ENCODE measurements at regions not wholly inside any gene's neighbourhood (a gene's known extent, or its start where the extent isn't known, plus 50 kb on each side); places are given as distances from the start of the nearest gene placed in this dataset.
"Not testable (repeated sequence)": the region's sequence is repeated elsewhere in the genome, so short reads cannot be mapped to it uniquely, and the experiment has no call there.

- intact Hi-C loops (cut with DNase I) = no loop called here
- Histone ChIP-seq H3K4me1 (no peaks in the 10 kb centered on the region), H3K36me3 (no peaks in the 10 kb centered on the region), H3K27ac (no peak overlapping the region), H3K9me3 (no peaks in the 10 kb centered on the region), H3K27me3 (no peaks in the 10 kb centered on the region), H3K4me3 (replicated peaks in 1 of 3) (no peak overlapping the region)
- WGBS, 2 donors = 94 to 97% methylated on average over 2 of the region's 2 CpGs
- DNase-seq = no peak
- TF ChIP-seq CTCF (IDR thresholded peaks at IDR 0.05) (no peak), POLR2A (IDR thresholded peaks at IDR 0.05) (no peak)
Observed at GRCh38 chr5:156218367-156219158, 108.4 kb upstream of the SGCD start.

DNA sequence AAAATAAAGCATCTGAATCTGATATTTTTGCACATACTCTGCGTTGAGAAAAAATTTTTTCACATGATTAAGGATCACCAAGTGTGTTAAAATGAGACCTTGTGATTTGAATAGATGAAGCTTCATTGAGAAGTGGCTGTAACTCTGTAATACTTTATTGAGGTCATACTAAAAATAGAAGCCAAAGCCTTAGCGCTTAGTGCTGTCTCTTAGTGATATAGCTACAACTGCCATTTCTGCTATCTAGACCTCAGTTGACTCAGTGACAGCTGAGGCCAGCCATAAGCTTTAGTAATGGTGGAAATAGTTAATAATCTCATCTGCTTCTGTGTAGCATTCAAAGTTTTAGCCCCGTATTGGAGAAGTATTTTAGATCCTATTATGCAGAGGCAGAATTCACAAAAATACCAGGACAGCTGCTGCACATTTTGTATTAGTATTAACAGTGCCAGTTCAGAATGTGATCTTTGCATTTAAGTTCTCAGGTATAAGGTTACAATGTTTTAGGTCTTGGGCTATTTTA is 107.4 kb upstream of the SGCD start:
- Histone ChIP-seq H3K36me3 (no peaks in the 10 kb centered on the region), H3K4me3 (replicated peaks in 1 of 3) (no peak overlapping the region), H3K27ac (no peak overlapping the region), H3K9me3 (no peaks in the 10 kb centered on the region), H3K27me3 (no peaks in the 10 kb centered on the region), H3K4me1 (no peaks in the 10 kb centered on the region)
- WGBS, 2 donors = 87 to 89% methylated on average over 3 of the region's 3 CpGs
- intact Hi-C loops (cut with DNase I) = no loop called here
- no peak for DNase-seq
- TF ChIP-seq CTCF (IDR thresholded peaks at IDR 0.05) (no peak), POLR2A (IDR thresholded peaks at IDR 0.05) (no peak)

GRCh38 chr5:156221816-156222215 is 105.1 kb upstream of the SGCD start:
- H3K27me3 ChIP-seq = no peaks in the 10 kb centered on the region
- H3K4me3 ChIP-seq (replicated peaks in 1 of 3) = no peak overlapping the region
- no peaks in the 10 kb centered on the region for H3K36me3 ChIP-seq
- WGBS, 2 donors = 61 to 63% methylated on average over 2 of the region's 2 CpGs
- H3K27ac ChIP-seq = no peak overlapping the region
- no peak for DNase-seq
- no peak for TF ChIP-seq CTCF (IDR thresholded peaks at IDR 0.05)
- TF ChIP-seq POLR2A (IDR thresholded peaks at IDR 0.05) = no peak
- H3K9me3 ChIP-seq = no peaks in the 10 kb centered on the region
- intact Hi-C loops (cut with DNase I) = no loop called here
- H3K4me1 ChIP-seq = no peaks in the 10 kb centered on the region

DNA sequence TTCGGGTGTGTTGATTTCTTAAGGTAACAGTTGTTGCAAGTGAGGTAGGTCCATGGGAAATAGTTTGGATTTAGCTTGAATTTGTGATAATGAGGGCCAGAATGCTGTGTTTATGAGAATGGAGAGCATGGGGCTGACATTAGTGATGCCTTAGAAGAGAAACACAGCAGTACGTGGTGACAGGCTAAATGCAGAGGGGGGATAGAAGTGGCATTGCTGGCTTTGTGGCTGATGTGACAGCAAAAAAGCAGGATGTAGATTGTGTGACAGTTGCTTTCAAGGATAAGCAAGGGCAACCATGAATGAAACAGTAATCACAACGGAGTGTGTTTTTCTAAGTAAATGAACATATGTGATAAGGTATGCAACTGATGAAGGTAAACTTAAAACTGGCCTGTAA is 103.4 kb upstream of the SGCD start:
- no peak for DNase-seq
- TF ChIP-seq POLR2A (IDR thresholded peaks at IDR 0.05) = no peak
- no peak for TF ChIP-seq CTCF (IDR thresholded peaks at IDR 0.05)
- Histone ChIP-seq H3K27ac (no peak overlapping the region), H3K27me3 (no peaks in the 10 kb centered on the region), H3K9me3 (no peaks in the 10 kb centered on the region), H3K36me3 (no peaks in the 10 kb centered on the region), H3K4me1 (no peaks in the 10 kb centered on the region), H3K4me3 (replicated peaks in 1 of 3) (no peak overlapping the region)
- intact Hi-C loops (cut with DNase I) = no loop called here
- 69 to 83% methylated on average over 3 of the region's 3 CpGs for WGBS, 2 donors

DNA sequence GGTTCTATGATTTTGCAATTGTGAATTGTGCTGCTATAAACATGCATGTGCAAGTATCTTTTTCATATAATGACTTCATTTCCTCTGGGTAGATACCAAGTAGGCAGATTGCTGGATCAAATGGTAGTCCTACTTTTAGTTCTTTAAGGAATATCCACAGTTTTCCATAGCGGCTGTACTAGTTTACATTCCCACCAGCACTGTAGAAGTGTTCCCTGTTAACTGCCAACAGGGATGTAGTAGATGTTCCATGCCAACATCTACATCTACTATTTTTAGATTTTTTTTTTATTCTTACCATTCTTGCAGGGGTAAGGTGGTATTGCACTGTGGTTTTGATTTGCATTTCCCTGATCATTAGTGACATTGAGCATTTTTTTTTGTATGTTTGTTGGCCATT is 100.5 kb upstream of the SGCD start:
- H3K36me3 ChIP-seq; intact Hi-C loops (cut with DNase I); H3K9me3 ChIP-seq; H3K4me1 ChIP-seq; H3K27ac ChIP-seq; H3K4me3 ChIP-seq (replicated peaks in 1 of 3); H3K27me3 ChIP-seq; DNase-seq: not testable (repeated sequence)
- WGBS, 2 donors = 93 to 97% methylated on average over 1 of the region's 1 CpG
